Liver (tissue), 3 donors: ENCODE measurements at regions not wholly inside any gene's neighbourhood (a gene's known extent, or its start where the extent isn't known, plus 50 kb on each side); places are given as distances from the start of the nearest gene placed in this dataset.

ENCODE experiments used
- CTCF ChIP-seq: fragments of 150-350 bp; IDR thresholded peaks from 2 replicates; pipeline ENCODE4 v1.5.1; 2017; ENCODE audit warnings: improper control_type of control experiment, low read depth, low read length; ENCODE audit not compliant: missing input control
- MAX ChIP-seq: IDR thresholded peaks from 2 replicates; pipeline ENCODE4 v1.6.1; 2016; ENCODE audit warnings: antibody characterized with exemption
- NR2F2 ChIP-seq: IDR thresholded peaks from 2 replicates; pipeline ENCODE4 v1.6.1; 2016; ENCODE audit warnings: antibody characterized with exemption
- RAD21 ChIP-seq, 2 donors: IDR thresholded peaks; 2 replicates each; pipeline ENCODE4 v1.6.1; 2016; ENCODE audit warnings: antibody characterized with exemption in 2 of 2, mild to moderate bottlenecking in 2 of 2
- donor health status: healthy.
- donor health status: healthy.

- TF ChIP-seq NR2F2 (no peak), RAD21 (IDR thresholded peaks at IDR 0.05) (no peak), CTCF (no peak), MAX (no peak)
Observed at GRCh38 chr21:28200726-28201125, 792.0 kb downstream of the LTN1 start.
